GM13977 (cell line): ENCODE measurements at regions not wholly inside any gene's neighbourhood (a gene's known extent, or its start where the extent isn't known, plus 50 kb on each side); places are given as distances from the start of the nearest gene placed in this dataset.

ENCODE experiments used
- DNase-seq: peaks from one replicate; pipeline ENCODE4 v3.0.0; 2012; ENCODE audit warnings: low spot score
- CTCF ChIP-seq: IDR thresholded peaks from 2 replicates; pipeline ENCODE4 v1.5.1; 2012; ENCODE audit warnings: mild to moderate bottlenecking, control low read depth; ENCODE audit not compliant: insufficient read depth; ENCODE audit errors: extremely low read depth, missing control alignments
- in situ Hi-C: fragments of 300-500 bp; cut with MboI; formaldehyde crosslinking; loops from one replicate; pipeline ENCODE4 v1.12.0; 2022; ENCODE audit warnings: low sequenced_read_pairs, low pct_unique_long_range_greater_than_20kb, mixed read lengths, inconsistent platforms; ENCODE audit not compliant: unreplicated experiment

GRCh38 chr6:19757036-19757435 lies 80.1 kb upstream of the ID4 start:
- in situ Hi-C loops, result no loop called here
- TF ChIP-seq CTCF, result no peak

GRCh38 chr6:19759117-19759880 lies 77.9 kb upstream of the ID4 start:
- no peak for TF ChIP-seq CTCF
- no peak for DNase-seq
- in situ Hi-C loops, result no loop called here

More at GRCh38 chr6:19757036-19757435, 80.1 kb upstream of the ID4 start:
- DNase-seq, result no peak

GRCh38 chr6:19761121-19761520 lies 76.0 kb upstream of the ID4 start:
- in situ Hi-C loops, result no loop called here
- no peak for DNase-seq
- TF ChIP-seq CTCF, result no peak

- in situ Hi-C loops, result no loop called here
- DNase-seq, result no peak
- TF ChIP-seq CTCF, result no peak
Measured at GRCh38 chr6:19771753-19772336, 65.3 kb upstream of the ID4 start.

GRCh38 chr6:19772891-19773290 lies 64.3 kb upstream of the ID4 start:
- no peak for TF ChIP-seq CTCF
- in situ Hi-C loops, result no loop called here
- no peak for DNase-seq

- no peak for DNase-seq
- TF ChIP-seq CTCF, result no peak
- in situ Hi-C loops, result no loop called here
Measured at GRCh38 chr6:19781269-19781668, 55.9 kb upstream of the ID4 start.
